ENCODE measurements at regions not wholly inside any gene's neighbourhood (a gene's known extent, or its start where the extent isn't known, plus 50 kb on each side); places are given as distances from the start of the nearest gene placed in this dataset.

- DNase-seq (ENCODE audit: low read depth) (no peak), FAIRE-seq (no peak)
- no peak for TF ChIP-seq CTCF (IDR thresholded peaks at IDR 0.05; ENCODE audit: insufficient read depth, low read length, severe bottlenecking)
- Histone ChIP-seq H3K4me3 (ENCODE audit: low read depth, low read length) (no peak overlapping the region), H3K27me3 (ENCODE audit: control insufficient read depth, insufficient read depth, low read length) (no peaks in the 10 kb centered on the region), H3K36me3 (ENCODE audit: control insufficient read depth, insufficient read depth, low read length) (no peaks in the 10 kb centered on the region)
These were observed 594.9 kb upstream of the CFAP20DC start for GRCh38 chr3:59644479-59645402.

GRCh38 chr3:59641169-59641899, 591.5 kb upstream of the CFAP20DC start:
- H3K36me3 ChIP-seq (ENCODE audit: control insufficient read depth, insufficient read depth, low read length), result no peaks in the 10 kb centered on the region
- no peak for FAIRE-seq
- no peak for DNase-seq (ENCODE audit: low read depth)
- no peak for TF ChIP-seq CTCF (IDR thresholded peaks at IDR 0.05; ENCODE audit: insufficient read depth, low read length, severe bottlenecking)
- no peaks in the 10 kb centered on the region for H3K27me3 ChIP-seq (ENCODE audit: control insufficient read depth, insufficient read depth, low read length)
- H3K4me3 ChIP-seq (ENCODE audit: low read depth, low read length), result no peak overlapping the region

- DNase-seq (ENCODE audit: low read depth) (no peak), FAIRE-seq (no peak)
- no peak for TF ChIP-seq CTCF (IDR thresholded peaks at IDR 0.05; ENCODE audit: insufficient read depth, low read length, severe bottlenecking)
These were observed 583.1 kb upstream of the CFAP20DC start for GRCh38 chr3:59632760-59633573.

GRCh38 chr3:59631482-59631881, 581.7 kb upstream of the CFAP20DC start:
- peak; percentile 13 for FAIRE-seq
- no peaks in the 10 kb centered on the region for H3K27me3 ChIP-seq (ENCODE audit: control insufficient read depth, insufficient read depth, low read length)
- H3K36me3 ChIP-seq (ENCODE audit: control insufficient read depth, insufficient read depth, low read length), result no peaks in the 10 kb centered on the region
- no peak for TF ChIP-seq CTCF (IDR thresholded peaks at IDR 0.05; ENCODE audit: insufficient read depth, low read length, severe bottlenecking)
- DNase-seq (ENCODE audit: low read depth), result no peak
- H3K4me3 ChIP-seq (ENCODE audit: low read depth, low read length), result no peak overlapping the region

More at GRCh38 chr3:59632760-59633573, 583.1 kb upstream of the CFAP20DC start:
- no peak overlapping the region for H3K4me3 ChIP-seq (ENCODE audit: low read depth, low read length)
- H3K36me3 ChIP-seq (ENCODE audit: control insufficient read depth, insufficient read depth, low read length), result no peaks in the 10 kb centered on the region
- H3K27me3 ChIP-seq (ENCODE audit: control insufficient read depth, insufficient read depth, low read length), result no peaks in the 10 kb centered on the region

GRCh38 chr3:59621037-59621436, 571.2 kb upstream of the CFAP20DC start:
- H3K4me3 ChIP-seq (ENCODE audit: low read depth, low read length), result no peak overlapping the region

More at GRCh38 chr3:59621037-59621436, 571.2 kb upstream of the CFAP20DC start:
- FAIRE-seq (no peak), DNase-seq (ENCODE audit: low read depth) (no peak)
- H3K36me3 ChIP-seq (ENCODE audit: control insufficient read depth, insufficient read depth, low read length), result no peaks in the 10 kb centered on the region
- H3K27me3 ChIP-seq (ENCODE audit: control insufficient read depth, insufficient read depth, low read length), result no peaks in the 10 kb centered on the region
- TF ChIP-seq CTCF (IDR thresholded peaks at IDR 0.05; ENCODE audit: insufficient read depth, low read length, severe bottlenecking), result no peak
